ENCODE measurements at regions not wholly inside any gene's neighbourhood (a gene's known extent, or its start where the extent isn't known, plus 50 kb on each side); places are given as distances from the start of the nearest gene placed in this dataset.

DNA sequence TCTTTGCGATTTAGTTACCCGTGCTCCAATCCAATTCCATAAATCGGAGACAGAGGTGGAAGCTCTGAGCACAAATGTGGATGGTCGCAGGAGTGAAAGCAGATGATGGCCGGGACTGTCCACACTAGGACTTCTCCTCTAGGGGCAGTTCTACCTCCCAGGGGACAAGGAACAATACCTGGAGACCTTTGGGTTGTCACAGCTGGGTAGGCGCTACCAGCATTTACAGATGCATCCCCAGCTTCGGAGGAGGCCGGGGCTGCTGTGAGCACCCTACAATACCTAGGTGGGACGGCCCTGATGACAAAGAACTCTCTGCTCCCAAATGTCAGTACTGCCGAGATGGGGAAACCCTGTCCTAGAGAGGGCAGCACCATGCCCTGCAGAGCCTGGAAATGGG, 195.9 kb upstream of the CDH4 start:
- Histone ChIP-seq H3K4me3 (ENCODE audit: low read depth, low read length) (no peak overlapping the region), H3K36me3 (ENCODE audit: control insufficient read depth in 2 of 2, insufficient read depth in 1 of 2, low read length in 2 of 2) (no peaks in the 10 kb centered on the region), H3K27ac (ENCODE audit: extremely low read depth, low read depth, low read length) (no peak overlapping the region), H3K4me1 (ENCODE audit: control insufficient read depth, insufficient read depth, low read length) (no peaks in the 10 kb centered on the region), H3K9me3 (ENCODE audit: control insufficient read depth, insufficient read depth, low read depth, low read length) (no peaks in the 10 kb centered on the region)
- CTCF ChIA-PET = no interaction called here
- TF ChIP-seq ZNF558 (tag by site-specific recombination; IDR thresholded peaks at IDR 0.05) = no peak
- POLR2A ChIA-PET = no interaction called here

DNA sequence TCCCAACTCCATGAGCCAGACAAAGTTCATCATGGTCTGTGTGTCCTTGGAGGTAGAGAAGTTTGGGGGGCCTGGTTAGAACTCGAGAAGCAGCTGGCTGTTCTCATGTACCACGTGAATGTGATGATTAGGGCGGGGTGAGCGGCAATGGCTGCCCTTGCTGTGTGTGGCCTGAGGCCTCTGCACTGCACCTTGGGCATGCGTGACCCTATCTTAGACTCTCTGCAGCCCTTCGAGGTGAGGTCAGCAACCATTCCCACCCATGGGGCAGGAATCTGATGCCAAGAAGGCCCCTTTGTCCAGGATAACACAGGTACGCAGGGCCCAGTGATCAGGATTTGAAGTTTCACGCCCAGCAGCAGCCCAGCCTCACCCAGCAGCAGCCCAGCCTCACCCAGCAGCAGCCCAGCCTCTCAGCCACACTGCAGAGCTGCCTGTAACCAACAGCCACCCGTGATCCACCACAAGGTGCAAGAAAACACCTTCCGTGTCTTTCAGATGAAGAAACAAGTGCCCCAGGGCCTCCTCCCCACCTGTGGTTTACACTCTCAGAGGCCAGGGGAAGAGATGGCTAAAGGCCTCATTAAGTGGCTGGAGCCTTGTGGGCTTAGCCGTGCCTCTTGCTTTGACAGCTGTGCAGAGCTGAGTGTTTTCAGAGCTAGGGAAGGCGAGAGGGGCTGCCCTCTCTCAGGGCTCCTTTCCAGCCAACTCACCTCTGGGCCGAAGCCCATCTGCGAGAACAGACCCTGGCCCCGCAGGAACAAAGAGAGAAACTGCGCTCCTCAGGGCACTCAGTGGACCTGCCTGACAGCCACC, 195.2 kb upstream of the CDH4 start:
- Histone ChIP-seq H3K4me1 (ENCODE audit: control insufficient read depth, insufficient read depth, low read length) (no peaks in the 10 kb centered on the region), H3K27ac (ENCODE audit: extremely low read depth, low read depth, low read length) (no peak overlapping the region), H3K9me3 (ENCODE audit: control insufficient read depth, insufficient read depth, low read depth, low read length) (no peaks in the 10 kb centered on the region), H3K36me3 (ENCODE audit: control insufficient read depth in 2 of 2, insufficient read depth in 1 of 2, low read length in 2 of 2) (no peaks in the 10 kb centered on the region), H3K4me3 (ENCODE audit: low read depth, low read length) (no peak overlapping the region)
- ChIA-PET CTCF (interaction anchor here (1.0 kb wide), 1 partner anchor 172 kb away, joined by 4 read pairs; no protein-coding TSS in a partner anchor), POLR2A (no interaction called here)
- TF ChIP-seq ZNF654 (tag by site-specific recombination; IDR thresholded peaks at IDR 0.05; ENCODE audit: low read depth) (no peak), ZNF529 (tag by site-specific recombination; IDR thresholded peaks at IDR 0.05; ENCODE audit: insufficient replicate concordance) (no peak), SP3 (tag by site-specific recombination; IDR thresholded peaks at IDR 0.05) (no peak), ZNF677 (tag by site-specific recombination; IDR thresholded peaks at IDR 0.05) (no peak), ZNF501 (tag by site-specific recombination; IDR thresholded peaks at IDR 0.05) (no peak), BCL6B (tag by site-specific recombination; IDR thresholded peaks at IDR 0.05) (no peak), ZNF37A (tag by site-specific recombination; IDR thresholded peaks at IDR 0.05) (no peak), ZNF510 (tag by site-specific recombination; IDR thresholded peaks at IDR 0.05; ENCODE audit: insufficient replicate concordance) (no peak), TCF7L2 (IDR thresholded peaks at IDR 0.05; ENCODE audit: borderline replicate concordance, low read depth, low read length) (no peak), ZNF354C (tag by site-specific recombination; IDR thresholded peaks at IDR 0.05; ENCODE audit: borderline replicate concordance, low read depth) (no peak), ZEB2 (tag by site-specific recombination; IDR thresholded peaks at IDR 0.05) (no peak), GLIS1 (tag by site-specific recombination; IDR thresholded peaks at IDR 0.05) (no peak), ZNF513 (tag by site-specific recombination; IDR thresholded peaks at IDR 0.05) (no peak), ZNF10 (tag by site-specific recombination; IDR thresholded peaks at IDR 0.05) (no peak), ZBTB10 (tag by site-specific recombination; IDR thresholded peaks at IDR 0.05) (no peak)
- TF ChIP-seq, protein P1, sequence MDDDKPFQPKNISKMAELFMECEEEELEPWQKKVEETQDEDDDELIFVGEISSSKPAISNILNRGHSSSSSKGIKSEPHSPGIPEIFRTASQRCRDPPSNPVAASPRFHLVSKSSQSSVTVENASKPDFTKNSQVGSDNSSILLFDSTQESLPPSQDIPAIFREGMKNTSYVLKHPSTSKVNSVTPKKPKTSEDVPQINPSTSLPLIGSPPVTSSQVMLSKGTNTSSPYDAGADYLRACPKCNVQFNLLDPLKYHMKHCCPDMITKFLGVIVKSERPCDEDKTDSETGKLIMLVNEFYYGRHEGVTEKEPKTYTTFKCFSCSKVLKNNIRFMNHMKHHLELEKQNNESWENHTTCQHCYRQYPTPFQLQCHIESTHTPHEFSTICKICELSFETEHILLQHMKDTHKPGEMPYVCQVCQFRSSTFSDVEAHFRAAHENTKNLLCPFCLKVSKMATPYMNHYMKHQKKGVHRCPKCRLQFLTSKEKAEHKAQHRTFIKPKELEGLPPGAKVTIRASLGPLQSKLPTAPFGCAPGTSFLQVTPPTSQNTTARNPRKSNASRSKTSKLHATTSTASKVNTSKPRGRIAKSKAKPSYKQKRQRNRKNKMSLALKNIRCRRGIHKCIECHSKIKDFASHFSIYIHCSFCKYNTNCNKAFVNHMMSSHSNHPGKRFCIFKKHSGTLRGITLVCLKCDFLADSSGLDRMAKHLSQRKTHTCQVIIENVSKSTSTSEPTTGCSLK (tag by site-specific recombination; IDR thresholded peaks at IDR 0.05) = no peak
- TF ChIP-seq, protein P2, sequence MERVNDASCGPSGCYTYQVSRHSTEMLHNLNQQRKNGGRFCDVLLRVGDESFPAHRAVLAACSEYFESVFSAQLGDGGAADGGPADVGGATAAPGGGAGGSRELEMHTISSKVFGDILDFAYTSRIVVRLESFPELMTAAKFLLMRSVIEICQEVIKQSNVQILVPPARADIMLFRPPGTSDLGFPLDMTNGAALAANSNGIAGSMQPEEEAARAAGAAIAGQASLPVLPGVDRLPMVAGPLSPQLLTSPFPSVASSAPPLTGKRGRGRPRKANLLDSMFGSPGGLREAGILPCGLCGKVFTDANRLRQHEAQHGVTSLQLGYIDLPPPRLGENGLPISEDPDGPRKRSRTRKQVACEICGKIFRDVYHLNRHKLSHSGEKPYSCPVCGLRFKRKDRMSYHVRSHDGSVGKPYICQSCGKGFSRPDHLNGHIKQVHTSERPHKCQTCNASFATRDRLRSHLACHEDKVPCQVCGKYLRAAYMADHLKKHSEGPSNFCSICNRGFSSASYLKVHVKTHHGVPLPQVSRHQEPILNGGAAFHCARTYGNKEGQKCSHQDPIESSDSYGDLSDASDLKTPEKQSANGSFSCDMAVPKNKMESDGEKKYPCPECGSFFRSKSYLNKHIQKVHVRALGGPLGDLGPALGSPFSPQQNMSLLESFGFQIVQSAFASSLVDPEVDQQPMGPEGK (tag by site-specific recombination; IDR thresholded peaks at IDR 0.05) = no peak
- TF ChIP-seq, protein P3, sequence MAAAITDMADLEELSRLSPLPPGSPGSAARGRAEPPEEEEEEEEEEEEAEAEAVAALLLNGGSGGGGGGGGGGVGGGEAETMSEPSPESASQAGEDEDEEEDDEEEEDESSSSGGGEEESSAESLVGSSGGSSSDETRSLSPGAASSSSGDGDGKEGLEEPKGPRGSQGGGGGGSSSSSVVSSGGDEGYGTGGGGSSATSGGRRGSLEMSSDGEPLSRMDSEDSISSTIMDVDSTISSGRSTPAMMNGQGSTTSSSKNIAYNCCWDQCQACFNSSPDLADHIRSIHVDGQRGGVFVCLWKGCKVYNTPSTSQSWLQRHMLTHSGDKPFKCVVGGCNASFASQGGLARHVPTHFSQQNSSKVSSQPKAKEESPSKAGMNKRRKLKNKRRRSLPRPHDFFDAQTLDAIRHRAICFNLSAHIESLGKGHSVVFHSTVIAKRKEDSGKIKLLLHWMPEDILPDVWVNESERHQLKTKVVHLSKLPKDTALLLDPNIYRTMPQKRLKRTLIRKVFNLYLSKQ (tag by site-specific recombination; IDR thresholded peaks at IDR 0.05; ENCODE audit: borderline replicate concordance) = no peak

Data from HEK293 (cell line).